H1 (cell line): ENCODE measurements at regions not wholly inside any gene's neighbourhood (a gene's known extent, or its start where the extent isn't known, plus 50 kb on each side); places are given as distances from the start of the nearest gene placed in this dataset.

Source experiments
- CTCF ChIA-PET: fragments of 300-600 bp; sonication (Branson Sonifier 250); formaldehyde crosslinking; loops from one replicate; lab custom pipeline; 2021; ENCODE audit not compliant: partially characterized antibody; lab: Charles Lee
- POLR2A ChIA-PET: fragments of 300-600 bp; sonication (Branson Sonifier 250); formaldehyde crosslinking; loops from one replicate; lab custom pipeline; 2021; ENCODE audit warnings: inconsistent platforms; ENCODE audit not compliant: partially characterized antibody; lab: Charles Lee
- DNase-seq, 2 experiments: peaks; one replicate each; pipeline versions ENCODE4 v3.0.0 to v3.0.0-alpha.2; 2010 to 2022; ENCODE audit warnings: low spot score in 2 of 2, low read depth in 1 of 2, mixed read lengths in 1 of 2
- FAIRE-seq: peaks from 2 replicates; lab custom pipeline; 2011; peaks lifted over from hg19 to GRCh38; lab: Jason Lieb, UNC
- H2AFZ ChIP-seq: 2 replicates; pipeline ENCODE4 v1.8.1; 2012; ENCODE audit warnings: low read length, inconsistent platforms
- H2AK5ac ChIP-seq: 2 replicates; pipeline ENCODE4 v1.6.1; 2013; ENCODE audit warnings: low read depth, low read length
- H2BK120ac ChIP-seq: replicated peaks from 2 replicates; pipeline ENCODE3; 2013; ENCODE audit warnings: low read depth, low read length, inconsistent platforms
- H2BK12ac ChIP-seq: 2 replicates; pipeline ENCODE4 v1.6.1; 2013; ENCODE audit warnings: low read depth, low read length
- H2BK15ac ChIP-seq: 2 replicates; pipeline ENCODE4 v1.6.1; 2013; ENCODE audit warnings: low read length
- H2BK20ac ChIP-seq: 2 replicates; pipeline ENCODE4 v1.6.1; 2013; ENCODE audit warnings: low read length
- H2BK5ac ChIP-seq: 2 replicates; pipeline ENCODE4 v1.6.1; 2013; ENCODE audit warnings: low read depth, low read length
- H3K14ac ChIP-seq: 2 replicates; pipeline ENCODE4 v1.6.1; 2013; ENCODE audit warnings: inconsistent platforms; ENCODE audit not compliant: insufficient read length
- H3K18ac ChIP-seq: 2 replicates; pipeline ENCODE4 v1.6.1; 2013; ENCODE audit warnings: low read length; ENCODE audit errors: extremely low read depth
- H3K23ac ChIP-seq: 2 replicates; pipeline ENCODE4 v1.6.1; 2013; ENCODE audit warnings: inconsistent platforms; ENCODE audit not compliant: insufficient read length
- H3K23me2 ChIP-seq: 2 replicates; pipeline ENCODE4 v1.6.1; 2013; ENCODE audit warnings: low read depth, low read length
- H3K27ac ChIP-seq: 2 replicates; pipeline ENCODE4 v1.6.1; 2011; ENCODE audit warnings: low read depth, low read length, inconsistent platforms
- H3K27me3 ChIP-seq, 4 experiments: replicated peaks in 1 of 4; 1 replicate in 1 of 4; 2 replicates in 3 of 4; pipeline versions ENCODE4 v1.6.1 to v1.8.1; 2011 to 2013; ENCODE audit warnings: low read length in 3 of 4, mild to moderate bottlenecking in 3 of 4, inconsistent platforms in 2 of 4, mixed read lengths in 2 of 4, moderate library complexity in 1 of 4; ENCODE audit not compliant: control insufficient read depth in 3 of 4, insufficient read depth in 3 of 4; ENCODE audit errors: extremely low read depth in 1 of 4
- H3K36me3 ChIP-seq, 4 experiments: 2 replicates each; pipeline versions ENCODE4 v1.6.1 to v1.8.1; 2011 to 2013; ENCODE audit warnings: mild to moderate bottlenecking in 4 of 4, low read length in 3 of 4, moderate library complexity in 2 of 4, control low read depth in 1 of 4, inconsistent platforms in 1 of 4; ENCODE audit not compliant: insufficient read depth in 4 of 4, control insufficient read depth in 2 of 4
- H3K4ac ChIP-seq: replicated peaks from 2 replicates; pipeline ENCODE3; 2013; ENCODE audit warnings: low read length, low read depth, mixed read lengths, inconsistent platforms; ENCODE audit not compliant: insufficient read length
- H3K4me1 ChIP-seq, 4 experiments: replicated peaks in 1 of 4; 1 replicate in 1 of 4; 2 replicates in 3 of 4; pipeline versions ENCODE4 v1.6.1 to v1.8.1; 2011 to 2013; ENCODE audit warnings: low read length in 3 of 4, inconsistent platforms in 2 of 4, mixed read lengths in 1 of 4; ENCODE audit not compliant: insufficient read depth in 4 of 4, control insufficient read depth in 3 of 4
- H3K4me2 ChIP-seq, 2 experiments: 2 replicates each; pipeline versions ENCODE4 v1.6.1 to v1.8.1; 2011 to 2013; ENCODE audit warnings: low read depth in 2 of 2, low read length in 2 of 2, control low read depth in 1 of 2, inconsistent platforms in 1 of 2, mild to moderate bottlenecking in 1 of 2; ENCODE audit not compliant: insufficient read depth in 1 of 2
- H3K4me3 ChIP-seq, 4 experiments: fragments of 200-600, 300-600 bp in 1 of 4; sonication (generic), shearing (Covaris generic), sonication (Bioruptor Twin) in 1 of 4; 2 replicates each; pipeline versions ENCODE4 v1.5.1 to v1.8.1; 2011 to 2016; ENCODE audit warnings: low read length in 4 of 4, low read depth in 3 of 4, control low read depth in 2 of 4, inconsistent platforms in 2 of 4, mild to moderate bottlenecking in 2 of 4, mixed read lengths in 1 of 4, moderate library complexity in 1 of 4; ENCODE audit not compliant: insufficient read depth in 2 of 4; ENCODE audit errors: extremely low read depth in 1 of 4
- H3K56ac ChIP-seq: replicated peaks from 2 replicates; pipeline ENCODE3; 2013; ENCODE audit warnings: low read depth, mild to moderate bottlenecking, mixed read lengths, low read length, inconsistent platforms; ENCODE audit not compliant: insufficient read length
- H3K79me1 ChIP-seq: 2 replicates; pipeline ENCODE4 v1.6.1; 2013; ENCODE audit warnings: low read depth, low read length, control low read depth
- H3K79me2 ChIP-seq, 2 experiments: 2 replicates each; pipeline versions ENCODE4 v1.6.1 to v1.8.1; 2012 to 2013; ENCODE audit warnings: low read length in 2 of 2, mild to moderate bottlenecking in 2 of 2, inconsistent platforms in 1 of 2; ENCODE audit not compliant: insufficient read depth in 2 of 2, control insufficient read depth in 1 of 2
- H3K9ac ChIP-seq, 4 experiments: replicated peaks in 1 of 4; 1 replicate in 1 of 4; 2 replicates in 3 of 4; pipeline versions ENCODE4 v1.6.1 to v1.8.1; 2011 to 2013; ENCODE audit warnings: low read depth in 3 of 4, low read length in 3 of 4, control low read depth in 2 of 4, mild to moderate bottlenecking in 2 of 4, moderate library complexity in 2 of 4, inconsistent platforms in 1 of 4; ENCODE audit errors: extremely low read depth in 1 of 4
- H3K9me3 ChIP-seq, 2 experiments: 2 replicates each; pipeline versions ENCODE4 v1.6.1 to v1.8.1; 2012 to 2013; ENCODE audit warnings: mild to moderate bottlenecking in 2 of 2, moderate library complexity in 2 of 2, control low read depth in 1 of 2, inconsistent platforms in 1 of 2, low read depth in 1 of 2, low read length in 1 of 2, mixed read lengths in 1 of 2; ENCODE audit not compliant: insufficient read depth in 2 of 2
- H4K20me1 ChIP-seq, 2 experiments: replicated peaks in 1 of 2; 2 replicates each; pipeline versions ENCODE3 to v1.8.1; 2011 to 2013; ENCODE audit warnings: inconsistent platforms in 2 of 2, low read length in 2 of 2, mild to moderate bottlenecking in 1 of 2; ENCODE audit not compliant: insufficient read depth in 2 of 2, control insufficient read depth in 1 of 2
- H4K5ac ChIP-seq: 2 replicates; pipeline ENCODE4 v1.6.1; 2013; ENCODE audit warnings: low read length, low read depth, mixed read lengths, inconsistent platforms; ENCODE audit not compliant: insufficient read length
- H4K8ac ChIP-seq: 2 replicates; pipeline ENCODE4 v1.8.0; 2013; ENCODE audit warnings: mild to moderate bottlenecking, moderate library complexity, low read length, inconsistent platforms; ENCODE audit not compliant: insufficient read depth; ENCODE audit errors: extremely low read depth
- H4K91ac ChIP-seq: replicated peaks from 2 replicates; pipeline ENCODE3; 2013; ENCODE audit warnings: low read length, mixed read lengths, inconsistent platforms; ENCODE audit not compliant: insufficient read length
- CHD1 ChIP-seq: IDR thresholded peaks from 2 replicates; pipeline ENCODE4 v1.6.1; 2012; ENCODE audit warnings: low read depth, low read length, improper control_type of control experiment
- GABPA ChIP-seq: IDR thresholded peaks from 2 replicates; pipeline ENCODE4 v1.6.1; 2011; ENCODE audit warnings: mild to moderate bottlenecking, low read length, moderate library complexity, borderline replicate concordance; ENCODE audit not compliant: insufficient read depth
- KDM1A ChIP-seq: fragments of 200-600, 300-600 bp; sonication (generic); IDR thresholded peaks from 2 replicates; pipeline ENCODE4 v1.7.1; 2016; ENCODE audit warnings: mild to moderate bottlenecking, low read length, borderline replicate concordance
- NANOG ChIP-seq: IDR thresholded peaks from 2 replicates; pipeline ENCODE4 v1.6.1; 2011; ENCODE audit warnings: low read length, low read depth, mild to moderate bottlenecking, inconsistent platforms; ENCODE audit not compliant: insufficient read depth, poor library complexity, severe bottlenecking
- PHF8 ChIP-seq: fragments of 200-600 bp; sonication (generic); conservative IDR thresholded peaks from 2 replicates; pipeline ENCODE4 v1.7.1; 2012; ENCODE audit warnings: low read depth, mild to moderate bottlenecking, inconsistent platforms, low read length, moderate library complexity
- RBBP5 ChIP-seq: IDR thresholded peaks from 2 replicates; pipeline ENCODE4 v1.7.1; 2012; ENCODE audit warnings: low read depth, mild to moderate bottlenecking, inconsistent platforms, low read length, moderate library complexity, borderline replicate concordance
- RXRA ChIP-seq: IDR thresholded peaks from 2 replicates; pipeline ENCODE4 v1.6.1; 2011; ENCODE audit warnings: low read depth, mild to moderate bottlenecking, low read length, moderate library complexity; ENCODE audit not compliant: insufficient read depth
- SP2 ChIP-seq: IDR thresholded peaks from 2 replicates; pipeline ENCODE4 v1.6.1; 2012; ENCODE audit warnings: mild to moderate bottlenecking, low read length, inconsistent platforms
- SP4 ChIP-seq: IDR thresholded peaks from 2 replicates; pipeline ENCODE4 v1.6.1; 2012; ENCODE audit warnings: low read length, inconsistent platforms
- TBP ChIP-seq: IDR thresholded peaks from 2 replicates; pipeline ENCODE4 v1.6.1; 2011; ENCODE audit warnings: low read depth, low read length, improper control_type of control experiment
- WGBS, 2 experiments: shearing (Covaris generic) in 1 of 2; methylation state at CpG; one replicate each; pipeline versions ENCODE4 v1.1.6 to v1.1.7; 2013 to 2015; ENCODE audit warnings: low lambda C conversion rate in 2 of 2, mixed read lengths in 2 of 2, inconsistent platforms in 1 of 2, low coverage in 1 of 2, missing lambda C conversion rate in 1 of 2; ENCODE audit not compliant: insufficient replicate concordance in 2 of 2, insufficient coverage in 1 of 2, insufficient read length in 1 of 2; ENCODE audit errors: extremely low coverage in 1 of 2, missing lambda C conversion rate in 1 of 2; 5-methylcytosine and 5-hydroxymethylcytosine counted together
- TF ChIP-seq, protein P1 (sequence below): IDR thresholded peaks from 2 replicates; pipeline ENCODE4 v1.6.1; 2012; ENCODE audit warnings: inconsistent platforms
- TF ChIP-seq, protein P2 (sequence below), 3 experiments: IDR thresholded peaks; 1 replicate in 2 of 3; 2 replicates in 1 of 3; pipeline versions ENCODE4 v1.5.1 to v1.6.1; 2011; ENCODE audit warnings: low read length in 3 of 3, mild to moderate bottlenecking in 3 of 3, inconsistent platforms in 2 of 3, low read depth in 1 of 3, moderate library complexity in 1 of 3; ENCODE audit not compliant: insufficient read depth in 1 of 3; ENCODE audit errors: control extremely low read depth in 1 of 3

GRCh38 chr2:226251661-226252060 is 548.0 kb downstream of the IRS1 start:
- POLR2A ChIA-PET = no interaction called here
- CTCF ChIA-PET = no interaction called here
- TF ChIP-seq, protein P1, sequence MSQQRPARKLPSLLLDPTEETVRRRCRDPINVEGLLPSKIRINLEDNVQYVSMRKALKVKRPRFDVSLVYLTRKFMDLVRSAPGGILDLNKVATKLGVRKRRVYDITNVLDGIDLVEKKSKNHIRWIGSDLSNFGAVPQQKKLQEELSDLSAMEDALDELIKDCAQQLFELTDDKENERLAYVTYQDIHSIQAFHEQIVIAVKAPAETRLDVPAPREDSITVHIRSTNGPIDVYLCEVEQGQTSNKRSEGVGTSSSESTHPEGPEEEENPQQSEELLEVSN = no peak
- TF ChIP-seq RBBP5 (no peak), CHD1 (no peak), GABPA (no peak), TBP (no peak), KDM1A (no peak), NANOG (no peak), RXRA (no peak), SP2 (no peak), PHF8 (no peak), SP4 (no peak)
- TF ChIP-seq, protein P2, sequence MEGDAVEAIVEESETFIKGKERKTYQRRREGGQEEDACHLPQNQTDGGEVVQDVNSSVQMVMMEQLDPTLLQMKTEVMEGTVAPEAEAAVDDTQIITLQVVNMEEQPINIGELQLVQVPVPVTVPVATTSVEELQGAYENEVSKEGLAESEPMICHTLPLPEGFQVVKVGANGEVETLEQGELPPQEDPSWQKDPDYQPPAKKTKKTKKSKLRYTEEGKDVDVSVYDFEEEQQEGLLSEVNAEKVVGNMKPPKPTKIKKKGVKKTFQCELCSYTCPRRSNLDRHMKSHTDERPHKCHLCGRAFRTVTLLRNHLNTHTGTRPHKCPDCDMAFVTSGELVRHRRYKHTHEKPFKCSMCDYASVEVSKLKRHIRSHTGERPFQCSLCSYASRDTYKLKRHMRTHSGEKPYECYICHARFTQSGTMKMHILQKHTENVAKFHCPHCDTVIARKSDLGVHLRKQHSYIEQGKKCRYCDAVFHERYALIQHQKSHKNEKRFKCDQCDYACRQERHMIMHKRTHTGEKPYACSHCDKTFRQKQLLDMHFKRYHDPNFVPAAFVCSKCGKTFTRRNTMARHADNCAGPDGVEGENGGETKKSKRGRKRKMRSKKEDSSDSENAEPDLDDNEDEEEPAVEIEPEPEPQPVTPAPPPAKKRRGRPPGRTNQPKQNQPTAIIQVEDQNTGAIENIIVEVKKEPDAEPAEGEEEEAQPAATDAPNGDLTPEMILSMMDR (IDR thresholded peaks at IDR 0.05; ENCODE audit: control extremely low read depth in 1 of 3, insufficient read depth in 1 of 3, low read depth in 1 of 3, low read length in 3 of 3) = no peak

More at GRCh38 chr2:226251661-226252060, 548.0 kb downstream of the IRS1 start:
- FAIRE-seq (no peak), DNase-seq (no peak)
- H4K5ac ChIP-seq = no peak overlapping the region
- H2BK15ac ChIP-seq = no peak overlapping the region
- H3K23me2 ChIP-seq = no peaks in the 10 kb centered on the region
- H2BK5ac ChIP-seq = no peak overlapping the region
- WGBS, 2 experiments = 81% methylated on average over 2 of the region's 2 CpGs; no CpG with 5 or more reads in 1 of the 2 experiments
- H3K56ac ChIP-seq = no peak overlapping the region
- H3K4me3 ChIP-seq = no peak overlapping the region
- H2BK12ac ChIP-seq = no peak overlapping the region
- H3K79me1 ChIP-seq = no peaks in the 10 kb centered on the region
- H3K27ac ChIP-seq = no peak overlapping the region
- no peak overlapping the region for H3K23ac ChIP-seq
- H3K4ac ChIP-seq = no peak overlapping the region
- H3K79me2 ChIP-seq = no peaks in the 10 kb centered on the region
- no peak overlapping the region for H2AK5ac ChIP-seq
- no peak overlapping the region for H4K8ac ChIP-seq
- no peak overlapping the region for H2AFZ ChIP-seq
- no peak overlapping the region for H2BK20ac ChIP-seq
- no peaks in the 10 kb centered on the region for H3K36me3 ChIP-seq
- no peak overlapping the region for H3K9ac ChIP-seq
- no peak overlapping the region for H4K91ac ChIP-seq
- no peaks in the 10 kb centered on the region for H3K27me3 ChIP-seq
- no peak overlapping the region for H2BK120ac ChIP-seq
- no peaks in the 10 kb centered on the region for H4K20me1 ChIP-seq
- H3K9me3 ChIP-seq = no peaks in the 10 kb centered on the region
- H3K18ac ChIP-seq = no peak overlapping the region
- H3K4me2 ChIP-seq = no peak overlapping the region
- H3K4me1 ChIP-seq = no peaks in the 10 kb centered on the region
- H3K14ac ChIP-seq = no peak overlapping the region
